Endothelial cell of umbilical vein (primary cell): ENCODE measurements at regions not wholly inside any gene's neighbourhood (a gene's known extent, or its start where the extent isn't known, plus 50 kb on each side); places are given as distances from the start of the nearest gene placed in this dataset.

ENCODE experiments used
- EZH2 ChIP-seq: IDR thresholded peaks from 2 replicates; pipeline ENCODE4 v1.6.1; 2012; ENCODE audit warnings: borderline replicate concordance, low read depth, mild to moderate bottlenecking, moderate library complexity, low read length, inconsistent platforms; ENCODE audit not compliant: severe bottlenecking
- FOS ChIP-seq: IDR thresholded peaks from 2 replicates; pipeline ENCODE4 v1.6.1; 2011; ENCODE audit warnings: mild to moderate bottlenecking, low read length, moderate library complexity, borderline replicate concordance; ENCODE audit not compliant: insufficient read depth
- GATA2 ChIP-seq: IDR thresholded peaks from 2 replicates; pipeline ENCODE4 v1.7.0; 2011; ENCODE audit warnings: low read depth, mild to moderate bottlenecking, moderate library complexity, mixed read lengths, low read length; ENCODE audit not compliant: insufficient read length, insufficient read depth
- POLR2A ChIP-seq: IDR thresholded peaks from 2 replicates; pipeline ENCODE4 v1.6.1; 2012; ENCODE audit warnings: low read depth, mild to moderate bottlenecking, control low read depth, low read length
- POLR2AphosphoS5 ChIP-seq: IDR thresholded peaks from 2 replicates; pipeline ENCODE4 v1.6.1; 2012; ENCODE audit warnings: low read depth, mild to moderate bottlenecking, control low read depth, low read length, moderate library complexity; ENCODE audit not compliant: insufficient read depth
- TF ChIP-seq, protein P1 (sequence below): IDR thresholded peaks from 2 replicates; pipeline ENCODE4 v1.6.1; 2011; ENCODE audit not compliant: insufficient read depth, insufficient read length
- TF ChIP-seq, protein P2 (sequence below), 2 donors: IDR thresholded peaks; 1 replicate in 1 of 2; 2 replicates in 1 of 2; pipeline ENCODE4 v1.5.1; 2011; ENCODE audit warnings: low read length in 2 of 2, mild to moderate bottlenecking in 2 of 2, moderate library complexity in 2 of 2, control low read depth in 1 of 2, inconsistent platforms in 1 of 2, low read depth in 1 of 2; ENCODE audit not compliant: insufficient read depth in 1 of 2; ENCODE audit errors: extremely low read depth in 1 of 2

DNA sequence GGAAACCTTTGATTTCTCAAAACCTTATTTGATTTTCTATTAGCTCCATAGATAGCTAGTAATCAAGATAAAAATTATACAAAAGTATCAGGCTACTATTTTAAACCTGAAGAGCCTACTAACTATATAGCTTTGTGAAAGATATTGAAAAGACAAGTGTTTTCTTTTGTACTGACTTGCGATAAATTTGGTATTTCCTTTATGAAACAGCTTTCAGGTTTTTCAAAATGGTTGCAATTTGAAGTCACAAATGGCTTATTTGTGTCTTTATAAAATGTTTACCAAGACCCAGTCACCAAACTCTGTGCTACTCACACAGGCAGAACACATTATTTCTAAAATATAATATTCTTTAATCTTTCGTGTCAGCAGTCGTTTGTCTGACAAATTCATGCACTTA, 167.5 kb upstream of the ALCAM start:
- TF ChIP-seq POLR2A = no peak
- TF ChIP-seq, protein P1, sequence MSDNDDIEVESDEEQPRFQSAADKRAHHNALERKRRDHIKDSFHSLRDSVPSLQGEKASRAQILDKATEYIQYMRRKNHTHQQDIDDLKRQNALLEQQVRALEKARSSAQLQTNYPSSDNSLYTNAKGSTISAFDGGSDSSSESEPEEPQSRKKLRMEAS = no peak
- TF ChIP-seq POLR2AphosphoS5 = no peak
- TF ChIP-seq GATA2 = no peak
- no peak for TF ChIP-seq EZH2
- TF ChIP-seq, protein P2, sequence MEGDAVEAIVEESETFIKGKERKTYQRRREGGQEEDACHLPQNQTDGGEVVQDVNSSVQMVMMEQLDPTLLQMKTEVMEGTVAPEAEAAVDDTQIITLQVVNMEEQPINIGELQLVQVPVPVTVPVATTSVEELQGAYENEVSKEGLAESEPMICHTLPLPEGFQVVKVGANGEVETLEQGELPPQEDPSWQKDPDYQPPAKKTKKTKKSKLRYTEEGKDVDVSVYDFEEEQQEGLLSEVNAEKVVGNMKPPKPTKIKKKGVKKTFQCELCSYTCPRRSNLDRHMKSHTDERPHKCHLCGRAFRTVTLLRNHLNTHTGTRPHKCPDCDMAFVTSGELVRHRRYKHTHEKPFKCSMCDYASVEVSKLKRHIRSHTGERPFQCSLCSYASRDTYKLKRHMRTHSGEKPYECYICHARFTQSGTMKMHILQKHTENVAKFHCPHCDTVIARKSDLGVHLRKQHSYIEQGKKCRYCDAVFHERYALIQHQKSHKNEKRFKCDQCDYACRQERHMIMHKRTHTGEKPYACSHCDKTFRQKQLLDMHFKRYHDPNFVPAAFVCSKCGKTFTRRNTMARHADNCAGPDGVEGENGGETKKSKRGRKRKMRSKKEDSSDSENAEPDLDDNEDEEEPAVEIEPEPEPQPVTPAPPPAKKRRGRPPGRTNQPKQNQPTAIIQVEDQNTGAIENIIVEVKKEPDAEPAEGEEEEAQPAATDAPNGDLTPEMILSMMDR (IDR thresholded peaks at IDR 0.05; ENCODE audit: extremely low read depth in 1 of 2, insufficient read depth in 1 of 2, low read depth in 1 of 2, low read length in 2 of 2) = no peak
- no peak for TF ChIP-seq FOS
